GM21367 (cell line): ENCODE measurements at regions not wholly inside any gene's neighbourhood (a gene's known extent, or its start where the extent isn't known, plus 50 kb on each side); places are given as distances from the start of the nearest gene placed in this dataset.
"Not testable (repeated sequence)": the region's sequence is repeated elsewhere in the genome, so short reads cannot be mapped to it uniquely, and the experiment has no call there.

ENCODE experiments used
- ATAC-seq: cut with Tn5 transposase; IDR thresholded peaks from one replicate; pipeline ENCODE4 v1.9.1; 2021; ENCODE audit not compliant: unreplicated experiment

DNA sequence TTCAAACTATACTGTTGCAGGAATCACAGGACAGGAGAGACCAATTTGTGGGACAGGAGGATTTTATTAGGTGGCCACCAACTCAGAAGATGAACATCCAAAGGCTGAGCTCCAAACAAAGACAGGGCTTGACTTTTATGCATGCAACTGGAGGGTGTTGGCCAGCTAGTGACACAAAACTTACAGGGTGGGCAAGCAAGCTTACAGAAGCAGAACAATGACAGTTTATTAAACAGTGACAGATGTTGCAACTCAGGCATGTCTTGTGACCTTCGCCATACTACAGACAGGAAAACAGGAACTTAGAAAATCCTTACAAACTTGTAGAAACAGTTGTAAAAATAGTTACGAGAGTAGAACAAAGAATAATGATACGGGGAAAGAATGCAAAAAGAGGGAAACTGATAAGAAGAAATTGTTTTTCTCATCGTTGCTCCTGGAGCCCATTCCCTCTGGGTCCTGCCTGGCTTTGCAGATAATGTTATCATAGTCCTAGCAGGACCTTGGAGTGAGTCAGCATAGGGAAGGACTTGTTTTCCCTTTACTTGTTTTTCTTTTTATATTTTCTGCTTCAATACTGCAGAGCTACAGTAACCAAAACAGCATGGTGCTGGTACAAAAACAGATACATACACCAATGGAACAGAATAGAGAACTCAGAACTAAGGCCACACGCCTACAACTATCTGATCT, 2083.0 kb upstream of the ACO1 start:
- no peak for ATAC-seq

DNA sequence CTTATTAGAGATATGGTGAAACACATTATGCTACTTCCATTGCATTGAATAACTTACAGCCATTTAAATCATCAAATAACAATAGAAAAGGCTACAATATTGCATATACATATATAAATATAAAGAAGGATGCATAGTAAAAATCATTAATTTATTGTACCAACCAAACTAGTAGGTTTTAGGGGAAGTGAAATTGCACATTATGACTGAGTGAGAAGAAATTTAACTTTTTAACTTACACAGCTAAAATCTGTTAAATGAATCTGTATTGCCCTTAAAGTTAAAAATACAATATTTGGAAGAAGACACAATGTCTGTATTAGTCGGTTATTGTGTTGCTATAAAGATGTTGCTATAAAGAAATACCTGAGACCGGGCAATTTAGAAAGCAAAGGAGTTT, 2073.7 kb upstream of the ACO1 start:
- no peak for ATAC-seq

DNA sequence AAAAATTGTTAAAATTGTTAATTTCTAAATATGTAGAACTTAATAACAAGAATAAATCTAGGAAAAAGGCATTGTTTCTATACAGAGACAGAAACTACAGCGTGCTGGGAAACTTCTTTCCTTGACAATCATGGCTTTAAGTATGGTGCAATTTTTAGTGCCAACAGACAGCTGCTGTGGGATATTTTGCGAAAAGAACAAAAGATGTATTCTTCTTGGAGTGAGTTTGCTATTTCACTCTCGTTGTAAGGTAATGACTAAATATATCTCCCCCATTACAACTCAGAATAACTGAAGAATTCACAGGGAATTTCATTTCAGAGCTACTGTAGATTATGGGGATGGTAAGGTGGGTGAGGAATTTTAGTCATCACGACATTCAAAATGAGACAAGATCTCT, 2055.0 kb upstream of the ACO1 start:
- ATAC-seq: no peak

DNA sequence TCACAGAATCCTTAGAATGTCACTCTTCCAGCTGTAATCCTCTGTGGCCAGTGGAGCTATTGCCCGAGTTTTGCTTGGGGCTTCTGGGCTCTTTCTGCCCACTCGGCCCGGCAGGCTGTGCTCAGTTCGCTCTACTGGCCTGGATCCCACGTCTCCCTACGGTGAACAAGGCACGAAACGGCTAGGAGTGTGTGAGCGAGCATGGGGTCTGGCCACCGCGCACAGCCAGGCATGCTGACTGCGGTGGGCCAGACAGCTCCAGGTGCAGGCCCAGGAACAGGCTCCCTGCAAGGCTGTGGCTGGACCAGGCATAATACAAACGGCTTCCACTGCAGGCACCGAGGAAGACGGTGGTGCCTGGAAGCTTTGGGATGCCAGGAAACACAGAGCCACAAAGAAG, 2035.5 kb upstream of the ACO1 start:
- no peak for ATAC-seq

DNA sequence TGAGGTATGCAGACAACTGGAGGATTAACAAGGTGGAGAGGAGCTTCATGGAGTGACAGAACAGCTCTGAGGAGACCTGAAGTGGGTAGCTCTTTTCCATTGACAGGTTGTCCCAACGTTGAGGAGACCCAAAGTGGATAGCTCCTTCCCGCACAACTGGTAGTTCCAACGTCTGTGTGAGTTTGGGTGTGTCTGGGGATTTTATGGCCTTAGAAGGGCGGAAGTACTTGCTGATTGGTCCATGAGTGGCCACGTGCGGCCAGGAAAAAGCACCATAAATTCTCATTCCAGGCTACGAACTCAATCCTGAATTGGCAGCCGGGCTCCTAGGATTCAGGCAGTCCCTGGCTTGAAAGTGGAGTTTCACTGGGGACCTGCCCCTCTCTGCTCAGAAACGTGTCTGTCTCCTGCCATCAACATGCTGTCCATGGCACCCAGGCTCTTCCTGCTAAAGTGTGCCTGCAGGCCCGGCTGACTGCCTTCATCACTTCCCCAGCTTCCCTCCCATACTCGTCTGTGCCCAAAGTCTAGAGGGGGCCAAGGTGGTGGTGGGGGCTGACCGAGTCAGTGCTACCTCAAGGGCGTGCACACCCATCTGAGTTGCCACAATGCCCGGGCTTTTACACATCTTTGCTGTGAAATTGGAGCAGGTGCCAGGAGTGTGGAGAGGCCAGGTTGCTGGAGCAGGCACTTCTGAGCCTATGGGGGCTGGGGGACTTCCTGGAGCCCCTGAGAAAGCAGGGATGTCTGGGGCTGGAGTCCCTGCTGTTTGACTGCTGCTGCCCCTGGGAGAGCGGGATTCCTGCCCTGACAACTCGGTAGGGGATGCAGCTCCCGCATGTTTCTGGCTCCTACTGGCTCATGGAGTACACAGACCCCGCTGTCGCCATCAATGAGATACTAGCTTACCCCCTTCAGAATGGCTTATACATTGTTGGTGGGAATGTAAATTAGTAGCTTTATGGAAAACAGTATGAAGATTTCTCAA, 2034.6 kb upstream of the ACO1 start:
- no peak for ATAC-seq

DNA sequence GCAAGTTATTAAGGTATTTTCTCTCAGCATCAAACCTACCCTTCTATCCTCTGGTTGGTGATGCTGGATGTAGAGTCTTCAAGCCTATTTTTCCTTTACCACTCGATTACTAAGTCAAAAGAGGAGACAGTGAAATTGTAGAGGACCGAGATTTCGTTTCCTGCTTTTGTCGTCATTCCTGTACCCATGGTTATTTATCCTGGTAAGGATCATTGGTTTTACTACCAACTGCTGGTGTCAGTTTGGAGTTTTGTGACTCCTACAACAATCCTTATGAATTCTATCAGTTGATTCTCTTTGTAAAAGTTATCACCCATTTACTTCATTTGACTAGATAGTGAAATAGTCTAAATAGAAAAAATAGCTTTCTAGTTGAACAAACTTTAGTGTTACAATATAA, 2028.2 kb upstream of the ACO1 start:
- no peak for ATAC-seq

DNA sequence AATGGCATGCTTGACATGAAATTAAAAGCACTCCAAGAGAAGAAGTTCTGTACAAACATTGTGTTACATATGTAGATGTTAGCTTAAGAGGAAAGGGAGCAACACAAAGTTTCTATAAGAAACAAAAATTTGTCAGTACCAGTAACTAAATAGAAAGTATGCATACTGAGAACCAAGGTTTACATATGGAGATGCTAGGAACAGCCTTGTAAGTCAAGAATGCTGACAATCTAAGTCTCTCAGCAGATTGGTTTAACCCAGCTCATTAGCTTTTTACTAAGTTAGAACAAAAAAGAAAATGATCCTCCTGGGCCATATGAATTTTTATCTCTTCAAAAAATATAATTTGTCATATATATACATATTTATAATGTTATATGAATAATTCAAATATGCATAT, 2022.1 kb upstream of the ACO1 start:
- no peak for ATAC-seq

DNA sequence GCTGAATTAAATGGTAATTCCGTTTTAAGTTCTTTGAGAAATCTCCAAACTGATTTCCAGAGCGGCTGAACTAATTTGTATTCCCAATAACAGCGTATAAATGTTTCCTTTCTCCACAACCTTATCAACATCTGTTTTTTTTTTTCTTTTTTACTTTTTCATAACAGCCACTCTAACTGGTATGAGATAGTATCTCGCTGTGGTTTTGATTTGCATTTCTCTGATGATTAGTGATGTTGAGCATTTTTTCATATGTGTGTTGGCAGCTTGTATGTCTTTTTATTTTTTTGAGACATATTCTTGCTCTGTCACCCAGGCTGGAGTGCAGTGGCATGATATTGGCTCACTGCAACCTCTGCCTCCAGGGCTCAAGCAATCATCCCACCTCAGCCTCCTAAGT, 2018.3 kb upstream of the ACO1 start:
- ATAC-seq: not testable (repeated sequence)

DNA sequence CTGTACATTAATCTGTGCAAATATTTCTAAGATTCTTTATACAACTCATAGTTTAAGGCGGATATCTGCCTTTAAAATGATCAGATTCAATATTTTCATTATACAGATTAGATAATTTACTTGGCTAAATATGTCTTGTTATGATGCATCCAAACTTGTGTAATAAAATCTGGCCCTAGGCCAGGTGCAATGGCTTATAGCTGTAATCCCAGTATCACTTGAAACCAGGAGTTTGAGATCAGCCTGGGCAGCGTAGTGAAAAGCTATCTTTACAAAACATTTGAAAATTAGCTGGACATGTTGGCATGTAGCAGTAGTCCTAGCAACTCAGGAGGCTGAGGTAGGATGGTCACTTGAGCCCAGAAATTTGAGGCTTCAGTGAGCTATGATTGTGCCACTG, 2002.2 kb upstream of the ACO1 start:
- ATAC-seq: no peak

DNA sequence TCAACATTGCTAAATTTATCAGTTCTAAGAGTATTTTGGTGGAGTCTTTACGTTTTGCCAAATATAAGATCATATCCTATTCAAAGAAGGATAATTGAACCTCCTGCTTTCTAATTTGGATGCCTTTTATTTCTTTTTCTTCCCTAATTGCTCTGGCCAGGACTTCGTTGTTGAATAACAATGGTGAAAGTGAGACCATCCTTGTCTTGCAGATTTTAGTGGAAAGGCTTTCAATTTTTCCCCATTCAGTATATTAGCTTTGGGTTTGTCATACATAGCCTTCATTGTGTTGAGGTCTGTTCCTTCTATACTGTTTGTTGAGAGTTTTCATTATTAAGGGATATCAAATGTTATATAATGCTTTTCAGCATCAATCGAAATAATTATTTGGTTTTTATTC, 1974.2 kb upstream of the ACO1 start:
- ATAC-seq: no peak

DNA sequence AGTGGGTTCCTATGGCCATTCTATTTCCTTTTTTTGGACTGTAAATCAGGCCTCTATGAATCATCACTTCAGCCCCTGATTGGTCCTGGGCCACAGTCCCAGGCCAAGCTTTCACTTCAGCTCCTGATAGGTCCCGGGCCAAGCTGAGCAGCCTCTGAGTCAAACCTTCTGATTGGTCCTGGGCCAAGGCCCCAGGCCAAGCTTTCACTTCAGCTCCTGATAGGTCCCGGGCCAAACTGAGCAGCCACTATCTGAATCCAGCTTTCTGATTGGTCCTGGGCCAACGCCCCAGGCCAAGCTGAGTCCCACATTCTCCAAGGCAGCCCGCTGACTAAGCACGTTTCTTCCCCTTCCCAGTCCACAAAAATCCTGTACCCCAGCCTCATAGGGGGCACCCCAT, 1972.9 kb upstream of the ACO1 start:
- ATAC-seq: no peak

DNA sequence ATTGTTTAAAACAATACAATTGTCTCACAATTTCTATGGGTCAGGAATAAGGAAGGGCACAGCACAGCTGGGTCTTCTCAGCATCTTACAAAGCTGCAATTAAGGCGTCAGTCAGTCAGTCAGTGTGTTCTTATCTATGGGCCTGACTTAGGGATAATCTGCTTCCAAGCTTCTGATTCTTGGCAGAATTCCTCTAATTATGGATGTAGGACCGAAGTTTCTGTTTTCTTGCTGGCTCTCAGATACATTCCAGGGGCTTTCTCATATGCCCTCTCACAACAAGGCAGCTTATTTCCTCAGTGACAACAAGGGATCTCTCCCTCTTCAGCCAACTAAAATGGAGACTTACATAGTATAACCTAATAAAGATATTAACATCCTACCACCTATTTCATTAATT, 1925.3 kb upstream of the ACO1 start:
- no peak for ATAC-seq

DNA sequence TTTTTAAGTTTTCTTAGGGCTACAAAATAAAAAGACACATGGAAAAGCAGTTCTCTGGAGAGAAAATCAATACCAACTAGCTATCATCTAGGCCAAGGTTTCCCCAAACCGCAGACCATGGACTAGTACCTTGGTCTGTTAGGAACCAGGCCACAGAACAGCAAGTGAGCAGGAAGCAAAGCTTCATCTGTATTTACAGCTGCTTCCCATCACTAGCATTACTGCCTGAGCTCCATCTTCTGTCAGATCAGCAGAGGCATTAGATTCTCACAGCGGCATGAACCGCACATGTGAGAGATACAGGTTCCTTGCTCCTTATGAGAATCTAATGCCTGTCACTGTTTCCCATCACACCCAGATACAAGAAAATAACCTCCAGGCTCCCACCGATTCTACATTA, 1907.6 kb upstream of the ACO1 start:
- no peak for ATAC-seq

DNA sequence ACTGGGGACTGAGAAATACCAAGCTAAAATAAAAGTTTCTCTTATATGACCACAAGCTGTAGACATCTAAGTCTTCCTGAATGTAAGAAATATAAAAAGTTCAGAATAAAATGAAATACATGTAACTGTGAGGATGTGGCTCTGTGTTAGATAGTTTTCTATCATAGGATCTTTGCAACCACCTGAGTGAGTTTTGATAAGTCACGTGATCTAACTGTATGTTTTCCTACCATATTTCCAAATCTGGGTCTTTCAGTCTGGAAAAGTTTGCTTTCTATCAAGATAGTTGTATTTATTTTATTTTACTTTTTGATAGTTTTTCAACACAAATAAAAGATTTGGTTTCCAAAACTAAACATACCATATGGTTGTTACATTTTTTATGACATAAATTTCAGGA, 1905.8 kb upstream of the ACO1 start:
- no peak for ATAC-seq

DNA sequence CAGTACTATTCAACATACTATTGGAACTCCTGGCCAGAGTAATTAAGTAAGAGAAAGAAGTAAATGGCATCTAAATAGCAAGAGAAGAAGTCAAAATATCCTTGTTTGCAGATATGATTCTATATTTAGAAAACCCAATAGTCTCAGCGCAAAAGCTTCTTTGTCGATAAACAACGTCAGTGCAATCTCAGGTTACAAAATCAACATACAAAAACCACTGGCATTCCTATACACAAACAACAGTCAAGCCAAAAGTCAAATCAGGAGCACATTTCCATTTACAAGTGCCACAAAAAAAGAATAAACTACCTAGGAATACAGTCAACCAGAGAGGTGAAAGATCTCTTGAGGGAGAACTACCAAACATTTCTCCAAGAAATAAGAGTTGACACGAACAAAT, 1901.9 kb upstream of the ACO1 start:
- no peak for ATAC-seq

DNA sequence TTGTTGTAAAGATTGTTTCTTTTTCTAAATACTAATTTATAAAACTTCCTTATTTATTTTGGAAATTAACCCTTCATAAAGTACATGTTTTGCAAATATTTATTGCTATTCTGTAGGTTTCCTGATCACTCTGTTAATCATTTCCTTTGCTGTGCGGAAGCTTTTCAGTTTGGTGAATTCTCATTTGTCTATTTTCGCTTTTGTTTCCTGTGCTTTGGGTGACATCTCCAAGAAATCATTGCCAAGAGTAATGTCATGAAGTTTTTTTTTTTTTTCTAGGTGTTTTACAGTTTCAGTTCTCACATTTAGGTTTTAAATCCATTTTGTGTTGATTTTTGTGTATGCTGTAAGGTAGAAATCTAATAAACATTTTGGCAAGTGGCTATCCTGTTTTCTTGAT, 1899.8 kb upstream of the ACO1 start:
- no peak for ATAC-seq

DNA sequence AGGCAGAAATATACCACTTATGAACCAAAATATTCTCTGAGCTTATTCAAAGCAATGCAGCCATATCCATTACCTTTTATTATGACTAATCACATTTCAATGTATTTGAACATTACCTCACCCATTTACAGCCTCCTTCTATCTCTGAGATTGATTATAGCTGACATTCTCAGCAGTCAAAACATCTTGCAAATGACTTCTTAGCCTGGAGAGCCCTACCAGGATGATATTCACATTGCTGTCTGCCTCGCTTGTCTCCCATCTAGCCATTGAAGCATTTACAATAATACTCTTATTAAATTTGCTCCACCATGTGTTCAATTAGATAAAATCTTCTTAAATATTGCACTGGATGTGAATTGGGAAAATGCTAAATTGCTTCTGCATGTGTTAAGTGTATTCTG, 1879.9 kb upstream of the ACO1 start:
- ATAC-seq: no peak

DNA sequence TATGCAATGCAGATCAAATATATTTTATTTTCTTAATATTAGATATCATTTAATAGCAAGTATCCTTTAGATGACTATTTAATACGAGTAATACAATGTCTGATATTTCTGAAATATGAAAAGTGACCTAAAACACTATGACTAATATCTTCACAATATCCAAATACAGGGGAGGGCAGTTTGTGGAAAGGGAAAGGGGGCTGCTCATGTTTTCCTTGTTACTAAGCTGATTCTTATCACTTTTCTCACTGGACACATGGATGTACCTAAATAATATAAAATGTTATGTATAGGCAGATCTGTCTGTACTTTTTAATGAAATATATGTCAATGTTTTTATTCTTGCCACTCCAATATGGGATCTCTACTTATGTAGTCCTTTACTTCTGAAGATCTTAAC, 1879.1 kb upstream of the ACO1 start:
- no peak for ATAC-seq

DNA sequence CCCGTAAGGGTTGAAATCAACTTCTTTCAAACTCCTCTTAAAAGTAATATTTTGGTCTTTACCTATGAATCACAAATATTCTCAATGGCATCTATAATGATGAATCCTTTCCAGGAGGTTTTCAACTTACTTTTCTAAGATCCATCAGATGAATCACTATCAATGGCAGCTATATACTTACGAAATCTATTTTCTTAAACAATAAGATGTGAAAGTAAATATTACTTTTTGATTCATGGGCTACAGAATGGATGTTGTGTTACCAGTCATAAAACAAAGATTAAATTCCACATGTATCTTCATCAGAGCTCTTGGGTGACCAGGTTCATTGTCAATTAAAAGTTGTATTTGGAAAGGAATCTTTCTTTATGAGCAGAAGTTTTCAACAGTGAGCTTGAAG, 1877.7 kb upstream of the ACO1 start:
- no peak for ATAC-seq

DNA sequence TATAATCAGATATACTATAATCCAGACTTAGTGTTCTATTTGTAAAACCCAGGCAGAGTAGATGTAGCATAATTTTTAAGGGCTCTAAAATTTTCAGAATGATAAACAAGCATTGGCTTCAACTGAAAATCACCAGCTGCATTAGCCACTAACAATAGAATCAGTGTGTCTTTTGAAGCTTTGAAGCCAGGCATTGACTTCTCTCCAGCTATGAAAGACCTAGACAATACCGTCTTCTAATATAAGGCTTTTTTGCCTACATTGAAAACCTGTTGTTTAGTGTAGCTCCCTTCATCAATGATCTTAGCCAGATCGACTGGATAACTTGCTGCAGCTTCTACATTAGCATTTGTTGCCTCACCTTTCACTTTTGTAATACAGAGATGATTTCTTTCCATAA, 1877.3 kb upstream of the ACO1 start:
- no peak for ATAC-seq

DNA sequence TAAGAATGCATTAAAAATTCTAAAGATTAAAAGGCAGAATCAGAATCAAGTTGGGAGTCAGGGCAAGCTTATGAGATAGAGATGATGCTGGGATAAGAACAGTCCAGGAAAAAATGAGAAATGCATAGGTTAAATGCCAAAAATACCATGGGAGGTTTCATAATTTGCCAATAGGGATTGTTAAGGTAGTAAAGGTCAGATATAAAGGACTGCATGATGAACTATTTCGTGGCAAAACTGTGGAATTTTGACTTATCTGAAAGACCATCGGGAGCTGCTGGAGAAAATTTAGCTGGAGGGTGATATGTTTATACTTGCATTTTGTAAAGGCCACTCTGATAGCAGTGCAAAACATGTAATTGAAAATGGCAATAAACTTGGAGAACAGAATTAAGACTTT, 1872.8 kb upstream of the ACO1 start:
- ATAC-seq: no peak

DNA sequence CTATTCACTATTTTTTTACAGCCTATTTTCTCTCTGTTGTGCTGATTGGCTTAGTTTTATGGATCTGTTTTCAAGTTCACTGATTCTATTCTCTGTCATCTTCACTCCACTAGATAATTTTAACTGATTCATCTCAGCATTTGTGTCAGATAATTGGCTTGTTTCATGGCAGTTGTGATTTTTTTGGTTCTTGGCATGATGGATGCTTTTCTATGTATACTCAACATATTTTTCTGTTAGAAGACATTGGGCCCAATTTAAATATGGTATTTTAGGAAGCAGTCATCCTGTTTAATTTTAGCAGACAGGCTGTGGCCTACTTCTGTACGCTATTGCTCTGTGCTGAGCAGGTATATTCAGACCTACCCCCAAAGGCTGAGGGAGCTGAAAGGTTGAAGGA, 1865.3 kb upstream of the ACO1 start:
- ATAC-seq: no peak
